GM23338 (cell line): ENCODE measurements at regions not wholly inside any gene's neighbourhood (a gene's known extent, or its start where the extent isn't known, plus 50 kb on each side); places are given as distances from the start of the nearest gene placed in this dataset.

Source experiments
- ATAC-seq: fragments of 200-7000 bp; cut with Tn5 transposase; 3 replicates; pipeline ENCODE4 v1.9.1; 2020
- DNase-seq: peaks from one replicate; pipeline ENCODE4 v3.0.0-alpha.2; 2015; ENCODE audit warnings: low spot score
- H2AFZ ChIP-seq: fragments of 200-600 bp; sonication (generic); 2 replicates; pipeline ENCODE4 v1.8.0; 2016; ENCODE audit warnings: antibody characterized with exemption, mild to moderate bottlenecking, moderate library complexity
- H3F3A ChIP-seq: fragments of 200-600 bp; sonication (generic); replicated peaks from 2 replicates; pipeline ENCODE4 v1.8.0; 2017; ENCODE audit warnings: antibody characterized with exemption, mixed run types, low read depth
- H3K27ac ChIP-seq: fragments of 200-600 bp; sonication (generic); 2 replicates; pipeline ENCODE4 v1.6.1; 2016; ENCODE audit warnings: low read depth
- H3K27me3 ChIP-seq: fragments of 200-600 bp; sonication (generic); 2 replicates; pipeline ENCODE4 v1.8.0; 2016; ENCODE audit warnings: mild to moderate bottlenecking, mixed run types, moderate library complexity; ENCODE audit not compliant: insufficient read depth
- H3K36me3 ChIP-seq: fragments of 200-600 bp; sonication (generic); 2 replicates; pipeline ENCODE4 v1.8.0; 2016; ENCODE audit warnings: mild to moderate bottlenecking; ENCODE audit not compliant: insufficient read depth
- H3K4me1 ChIP-seq: fragments of 200-600 bp; sonication (generic); 2 replicates; pipeline ENCODE4 v1.8.0; 2016; ENCODE audit warnings: mild to moderate bottlenecking, moderate library complexity; ENCODE audit not compliant: insufficient read depth
- H3K4me2 ChIP-seq: fragments of 200-600 bp; sonication (generic); 2 replicates; pipeline ENCODE4 v1.7.1; 2017; ENCODE audit warnings: mixed run types
- H3K4me3 ChIP-seq: fragments of 200-600 bp; sonication (generic); 2 replicates; pipeline ENCODE4 v1.6.1; 2016; ENCODE audit warnings: mixed run types
- H3K79me2 ChIP-seq: fragments of 200-600 bp; sonication (generic); replicated peaks from 2 replicates; pipeline ENCODE4 v1.8.0; 2017; ENCODE audit warnings: mild to moderate bottlenecking; ENCODE audit not compliant: insufficient read depth
- H3K9me2 ChIP-seq: fragments of 200-600 bp; sonication (generic); 2 replicates; pipeline ENCODE4 v1.8.0; 2017; ENCODE audit not compliant: insufficient read depth
- H4K20me1 ChIP-seq: fragments of 200-600 bp; sonication (generic); replicated peaks from 2 replicates; pipeline ENCODE4 v1.8.0; 2017; ENCODE audit warnings: mild to moderate bottlenecking; ENCODE audit not compliant: insufficient read depth
- H3K27ac Mint-ChIP-seq: 2 replicates; pipeline ENCODE4 v1.8.0; 2020; ENCODE audit warnings: inconsistent platforms, mild to moderate bottlenecking, moderate library complexity, mixed read lengths
- H3K27me3 Mint-ChIP-seq: 3 replicates; pipeline ENCODE4 v1.8.0; 2022; ENCODE audit warnings: low read depth, mild to moderate bottlenecking, moderate library complexity, mixed read lengths, inconsistent platforms; ENCODE audit not compliant: insufficient read depth, poor library complexity
- H3K36me3 Mint-ChIP-seq: 3 replicates; pipeline ENCODE4 v1.8.0; 2021; ENCODE audit warnings: low read depth, mild to moderate bottlenecking, inconsistent platforms, moderate library complexity, mixed read lengths
- H3K4me1 Mint-ChIP-seq: 3 replicates; pipeline ENCODE4 v1.8.0; 2020; ENCODE audit warnings: mild to moderate bottlenecking, inconsistent platforms, mixed read lengths
- H3K4me3 Mint-ChIP-seq: 3 replicates; pipeline ENCODE4 v1.8.0; 2021; ENCODE audit warnings: moderate library complexity, mild to moderate bottlenecking, inconsistent platforms, mixed read lengths
- H3K9me3 Mint-ChIP-seq: 3 replicates; pipeline ENCODE4 v1.8.0; 2020; ENCODE audit warnings: moderate library complexity, mild to moderate bottlenecking, inconsistent platforms, mixed read lengths
- CREB1 ChIP-seq: fragments of 250-450 bp; sonication (Bioruptor Pico); IDR thresholded peaks from 2 replicates; pipeline ENCODE4 v1.5.0; 2020; ENCODE audit warnings: low read depth, mild to moderate bottlenecking, moderate library complexity
- EZH2 ChIP-seq: fragments of 200-600 bp; sonication (generic); IDR thresholded peaks from one replicate; pipeline ENCODE4 v1.8.0; 2017; ENCODE audit warnings: antibody characterized with exemption, mild to moderate bottlenecking, low read depth; ENCODE audit not compliant: unreplicated experiment
- EZH2phosphoT487 ChIP-seq: fragments of 200-600 bp; sonication (generic); IDR thresholded peaks from one replicate; pipeline ENCODE4 v1.8.1; 2018; ENCODE audit warnings: antibody characterized with exemption; ENCODE audit not compliant: unreplicated experiment
- NANOG ChIP-seq: IDR thresholded peaks from 2 replicates; pipeline ENCODE4 v1.6.1; 2016; ENCODE audit warnings: antibody characterized with exemption, borderline replicate concordance
- STAT1 ChIP-seq: IDR thresholded peaks from one replicate; pipeline ENCODE4 v1.6.1; 2016; ENCODE audit warnings: antibody characterized with exemption; ENCODE audit not compliant: unreplicated experiment
- TF ChIP-seq, protein P1 (sequence below): IDR thresholded peaks from one replicate; pipeline ENCODE4 v1.6.1; 2018; ENCODE audit warnings: antibody characterized with exemption; ENCODE audit not compliant: unreplicated experiment
- TF ChIP-seq, protein P2 (sequence below): fragments of 250-450 bp; sonication (Bioruptor Pico); IDR thresholded peaks from 2 replicates; pipeline ENCODE4 v1.5.0; 2020; ENCODE audit warnings: mild to moderate bottlenecking, moderate library complexity
- TF ChIP-seq, protein P3 (sequence below): IDR thresholded peaks from 2 replicates; pipeline ENCODE4 v1.6.1; 2016; ENCODE audit warnings: antibody characterized with exemption

DNA sequence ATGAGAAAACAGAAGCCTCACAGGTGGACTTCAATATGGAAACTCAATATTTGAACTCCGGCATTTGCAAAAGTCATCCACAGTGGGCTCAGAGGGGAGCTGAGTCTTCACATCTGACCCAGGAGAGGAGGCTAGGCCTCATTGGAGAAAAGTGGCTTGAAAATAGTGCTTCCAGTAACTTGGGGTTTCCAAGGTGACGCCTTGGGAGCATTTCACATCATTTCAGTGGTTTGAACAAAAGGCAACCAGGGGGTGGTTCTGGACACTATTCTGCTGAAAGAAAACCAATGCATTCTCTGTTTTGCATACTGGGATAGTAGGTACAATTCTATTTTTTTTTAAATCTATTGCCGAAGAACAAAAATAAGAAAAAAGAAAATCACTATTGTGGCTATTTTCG lies 599.2 kb upstream of the POM121L12 start (continued):
- TF ChIP-seq, protein P1, sequence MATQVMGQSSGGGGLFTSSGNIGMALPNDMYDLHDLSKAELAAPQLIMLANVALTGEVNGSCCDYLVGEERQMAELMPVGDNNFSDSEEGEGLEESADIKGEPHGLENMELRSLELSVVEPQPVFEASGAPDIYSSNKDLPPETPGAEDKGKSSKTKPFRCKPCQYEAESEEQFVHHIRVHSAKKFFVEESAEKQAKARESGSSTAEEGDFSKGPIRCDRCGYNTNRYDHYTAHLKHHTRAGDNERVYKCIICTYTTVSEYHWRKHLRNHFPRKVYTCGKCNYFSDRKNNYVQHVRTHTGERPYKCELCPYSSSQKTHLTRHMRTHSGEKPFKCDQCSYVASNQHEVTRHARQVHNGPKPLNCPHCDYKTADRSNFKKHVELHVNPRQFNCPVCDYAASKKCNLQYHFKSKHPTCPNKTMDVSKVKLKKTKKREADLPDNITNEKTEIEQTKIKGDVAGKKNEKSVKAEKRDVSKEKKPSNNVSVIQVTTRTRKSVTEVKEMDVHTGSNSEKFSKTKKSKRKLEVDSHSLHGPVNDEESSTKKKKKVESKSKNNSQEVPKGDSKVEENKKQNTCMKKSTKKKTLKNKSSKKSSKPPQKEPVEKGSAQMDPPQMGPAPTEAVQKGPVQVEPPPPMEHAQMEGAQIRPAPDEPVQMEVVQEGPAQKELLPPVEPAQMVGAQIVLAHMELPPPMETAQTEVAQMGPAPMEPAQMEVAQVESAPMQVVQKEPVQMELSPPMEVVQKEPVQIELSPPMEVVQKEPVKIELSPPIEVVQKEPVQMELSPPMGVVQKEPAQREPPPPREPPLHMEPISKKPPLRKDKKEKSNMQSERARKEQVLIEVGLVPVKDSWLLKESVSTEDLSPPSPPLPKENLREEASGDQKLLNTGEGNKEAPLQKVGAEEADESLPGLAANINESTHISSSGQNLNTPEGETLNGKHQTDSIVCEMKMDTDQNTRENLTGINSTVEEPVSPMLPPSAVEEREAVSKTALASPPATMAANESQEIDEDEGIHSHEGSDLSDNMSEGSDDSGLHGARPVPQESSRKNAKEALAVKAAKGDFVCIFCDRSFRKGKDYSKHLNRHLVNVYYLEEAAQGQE, result no peak
- no peak for TF ChIP-seq NANOG
- no peak for TF ChIP-seq STAT1
- TF ChIP-seq, protein P2, sequence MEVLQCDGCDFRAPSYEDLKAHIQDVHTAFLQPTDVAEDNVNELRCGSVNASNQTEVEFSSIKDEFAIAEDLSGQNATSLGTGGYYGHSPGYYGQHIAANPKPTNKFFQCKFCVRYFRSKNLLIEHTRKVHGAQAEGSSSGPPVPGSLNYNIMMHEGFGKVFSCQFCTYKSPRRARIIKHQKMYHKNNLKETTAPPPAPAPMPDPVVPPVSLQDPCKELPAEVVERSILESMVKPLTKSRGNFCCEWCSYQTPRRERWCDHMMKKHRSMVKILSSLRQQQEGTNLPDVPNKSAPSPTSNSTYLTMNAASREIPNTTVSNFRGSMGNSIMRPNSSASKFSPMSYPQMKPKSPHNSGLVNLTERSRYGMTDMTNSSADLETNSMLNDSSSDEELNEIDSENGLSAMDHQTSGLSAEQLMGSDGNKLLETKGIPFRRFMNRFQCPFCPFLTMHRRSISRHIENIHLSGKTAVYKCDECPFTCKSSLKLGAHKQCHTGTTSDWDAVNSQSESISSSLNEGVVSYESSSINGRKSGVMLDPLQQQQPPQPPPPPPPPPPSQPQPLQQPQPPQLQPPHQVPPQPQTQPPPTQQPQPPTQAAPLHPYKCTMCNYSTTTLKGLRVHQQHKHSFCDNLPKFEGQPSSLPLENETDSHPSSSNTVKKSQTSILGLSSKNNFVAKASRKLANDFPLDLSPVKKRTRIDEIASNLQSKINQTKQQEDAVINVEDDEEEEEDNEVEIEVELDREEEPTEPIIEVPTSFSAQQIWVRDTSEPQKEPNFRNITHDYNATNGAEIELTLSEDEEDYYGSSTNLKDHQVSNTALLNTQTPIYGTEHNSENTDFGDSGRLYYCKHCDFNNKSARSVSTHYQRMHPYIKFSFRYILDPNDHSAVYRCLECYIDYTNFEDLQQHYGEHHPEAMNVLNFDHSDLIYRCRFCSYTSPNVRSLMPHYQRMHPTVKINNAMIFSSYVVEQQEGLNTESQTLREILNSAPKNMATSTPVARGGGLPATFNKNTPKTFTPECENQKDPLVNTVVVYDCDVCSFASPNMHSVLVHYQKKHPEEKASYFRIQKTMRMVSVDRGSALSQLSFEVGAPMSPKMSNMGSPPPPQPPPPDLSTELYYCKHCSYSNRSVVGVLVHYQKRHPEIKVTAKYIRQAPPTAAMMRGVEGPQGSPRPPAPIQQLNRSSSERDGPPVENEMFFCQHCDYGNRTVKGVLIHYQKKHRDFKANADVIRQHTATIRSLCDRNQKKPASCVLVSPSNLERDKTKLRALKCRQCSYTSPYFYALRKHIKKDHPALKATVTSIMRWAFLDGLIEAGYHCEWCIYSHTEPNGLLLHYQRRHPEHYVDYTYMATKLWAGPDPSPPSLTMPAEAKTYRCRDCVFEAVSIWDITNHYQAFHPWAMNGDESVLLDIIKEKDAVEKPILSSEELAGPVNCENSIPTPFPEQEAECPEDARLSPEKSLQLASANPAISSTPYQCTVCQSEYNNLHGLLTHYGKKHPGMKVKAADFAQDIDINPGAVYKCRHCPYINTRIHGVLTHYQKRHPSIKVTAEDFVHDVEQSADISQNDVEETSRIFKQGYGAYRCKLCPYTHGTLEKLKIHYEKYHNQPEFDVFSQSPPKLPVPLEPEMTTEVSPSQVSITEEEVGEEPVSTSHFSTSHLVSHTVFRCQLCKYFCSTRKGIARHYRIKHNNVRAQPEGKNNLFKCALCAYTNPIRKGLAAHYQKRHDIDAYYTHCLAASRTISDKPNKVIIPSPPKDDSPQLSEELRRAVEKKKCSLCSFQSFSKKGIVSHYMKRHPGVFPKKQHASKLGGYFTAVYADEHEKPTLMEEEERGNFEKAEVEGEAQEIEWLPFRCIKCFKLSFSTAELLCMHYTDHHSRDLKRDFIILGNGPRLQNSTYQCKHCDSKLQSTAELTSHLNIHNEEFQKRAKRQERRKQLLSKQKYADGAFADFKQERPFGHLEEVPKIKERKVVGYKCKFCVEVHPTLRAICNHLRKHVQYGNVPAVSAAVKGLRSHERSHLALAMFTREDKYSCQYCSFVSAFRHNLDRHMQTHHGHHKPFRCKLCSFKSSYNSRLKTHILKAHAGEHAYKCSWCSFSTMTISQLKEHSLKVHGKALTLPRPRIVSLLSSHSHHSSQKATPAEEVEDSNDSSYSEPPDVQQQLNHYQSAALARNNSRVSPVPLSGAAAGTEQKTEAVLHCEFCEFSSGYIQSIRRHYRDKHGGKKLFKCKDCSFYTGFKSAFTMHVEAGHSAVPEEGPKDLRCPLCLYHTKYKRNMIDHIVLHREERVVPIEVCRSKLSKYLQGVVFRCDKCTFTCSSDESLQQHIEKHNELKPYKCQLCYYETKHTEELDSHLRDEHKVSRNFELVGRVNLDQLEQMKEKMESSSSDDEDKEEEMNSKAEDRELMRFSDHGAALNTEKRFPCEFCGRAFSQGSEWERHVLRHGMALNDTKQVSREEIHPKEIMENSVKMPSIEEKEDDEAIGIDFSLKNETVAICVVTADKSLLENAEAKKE (CRISPR knock-in tag), result no peak

DNA sequence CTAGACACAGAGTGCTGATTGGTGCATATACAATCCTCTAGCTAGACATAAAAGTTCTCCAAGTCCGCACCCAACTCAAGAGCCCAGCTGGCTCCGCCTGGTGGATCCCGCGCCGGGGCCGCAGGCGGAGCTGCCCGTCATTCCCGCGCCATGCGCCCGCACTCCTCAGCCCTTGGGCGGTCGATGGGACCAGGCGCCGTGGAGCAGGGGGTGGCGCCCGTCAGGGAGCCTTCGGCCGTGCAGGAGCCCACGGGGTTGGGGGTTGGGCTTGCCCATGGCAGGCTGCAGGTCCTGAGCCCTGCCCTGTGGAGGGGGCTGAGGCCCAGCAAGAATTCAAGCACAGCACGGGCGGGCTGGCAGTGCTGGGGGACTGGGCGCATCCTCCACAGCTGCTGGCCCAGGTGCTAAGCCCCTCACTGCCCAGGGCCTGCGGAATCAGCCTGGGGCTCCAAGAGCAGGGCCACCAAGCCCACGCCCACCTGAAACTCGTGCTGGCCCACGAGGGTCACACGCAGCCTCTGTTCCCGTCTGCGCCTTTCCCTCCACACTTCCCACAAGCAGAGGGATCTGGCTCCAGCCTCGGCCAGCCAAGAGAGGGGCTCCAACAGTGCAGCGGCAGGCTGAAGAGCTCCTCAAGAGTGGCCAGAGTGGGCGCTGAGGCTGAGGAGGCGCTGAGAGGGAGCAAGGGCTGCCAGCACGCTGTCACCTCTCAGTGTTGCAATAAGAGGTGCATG lies 604.2 kb upstream of the POM121L12 start:
- no peak for ATAC-seq
- H4K20me1 ChIP-seq, result no peaks in the 10 kb centered on the region
- H3K27me3 ChIP-seq, result no peaks in the 10 kb centered on the region
- no peak overlapping the region for H3K27ac Mint-ChIP-seq
- no peak overlapping the region for H3K4me3 ChIP-seq
- peaks cover 20% of the 10 kb centered on the region for H3K36me3 Mint-ChIP-seq
- H3K4me2 ChIP-seq, result no peak overlapping the region
- H3K27me3 Mint-ChIP-seq, result no peaks in the 10 kb centered on the region
- peaks cover 24% of the 10 kb centered on the region for H3K9me3 Mint-ChIP-seq
- H3K4me1 ChIP-seq, result no peaks in the 10 kb centered on the region
- no peaks in the 10 kb centered on the region for H3K79me2 ChIP-seq
- H3K4me3 Mint-ChIP-seq, result no peak overlapping the region
- H3K36me3 ChIP-seq, result no peaks in the 10 kb centered on the region
- H3F3A ChIP-seq, result no peaks in the 10 kb centered on the region
- no peak overlapping the region for H3K27ac ChIP-seq
- H3K4me1 Mint-ChIP-seq, result no peaks in the 10 kb centered on the region
- H2AFZ ChIP-seq, result no peak overlapping the region
- H3K9me2 ChIP-seq, result no peaks in the 10 kb centered on the region
- no peak for DNase-seq
- TF ChIP-seq, protein P3, sequence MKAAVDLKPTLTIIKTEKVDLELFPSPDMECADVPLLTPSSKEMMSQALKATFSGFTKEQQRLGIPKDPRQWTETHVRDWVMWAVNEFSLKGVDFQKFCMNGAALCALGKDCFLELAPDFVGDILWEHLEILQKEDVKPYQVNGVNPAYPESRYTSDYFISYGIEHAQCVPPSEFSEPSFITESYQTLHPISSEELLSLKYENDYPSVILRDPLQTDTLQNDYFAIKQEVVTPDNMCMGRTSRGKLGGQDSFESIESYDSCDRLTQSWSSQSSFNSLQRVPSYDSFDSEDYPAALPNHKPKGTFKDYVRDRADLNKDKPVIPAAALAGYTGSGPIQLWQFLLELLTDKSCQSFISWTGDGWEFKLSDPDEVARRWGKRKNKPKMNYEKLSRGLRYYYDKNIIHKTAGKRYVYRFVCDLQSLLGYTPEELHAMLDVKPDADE, result no peak
- TF ChIP-seq STAT1 (no peak), EZH2phosphoT487 (no peak), CREB1 (CRISPR knock-in tag) (no peak), EZH2 (no peak)
- TF ChIP-seq, protein P1, result no peak
